ENCODE measurements at regions not wholly inside any gene's neighbourhood (a gene's known extent, or its start where the extent isn't known, plus 50 kb on each side); places are given as distances from the start of the nearest gene placed in this dataset.

- H3K4me1 Mint-ChIP-seq (ENCODE audit: low read depth, unreplicated experiment), result no peaks in the 10 kb centered on the region
- no TSS peak for BruUV-seq (replicated peaks)
- intact Hi-C loops (cut with micrococcal nuclease; ENCODE audit: unreplicated experiment), result no loop called here
Observed at GRCh38 chr1:199510314-199510713, 517.2 kb upstream of the NR5A2 start.

DNA sequence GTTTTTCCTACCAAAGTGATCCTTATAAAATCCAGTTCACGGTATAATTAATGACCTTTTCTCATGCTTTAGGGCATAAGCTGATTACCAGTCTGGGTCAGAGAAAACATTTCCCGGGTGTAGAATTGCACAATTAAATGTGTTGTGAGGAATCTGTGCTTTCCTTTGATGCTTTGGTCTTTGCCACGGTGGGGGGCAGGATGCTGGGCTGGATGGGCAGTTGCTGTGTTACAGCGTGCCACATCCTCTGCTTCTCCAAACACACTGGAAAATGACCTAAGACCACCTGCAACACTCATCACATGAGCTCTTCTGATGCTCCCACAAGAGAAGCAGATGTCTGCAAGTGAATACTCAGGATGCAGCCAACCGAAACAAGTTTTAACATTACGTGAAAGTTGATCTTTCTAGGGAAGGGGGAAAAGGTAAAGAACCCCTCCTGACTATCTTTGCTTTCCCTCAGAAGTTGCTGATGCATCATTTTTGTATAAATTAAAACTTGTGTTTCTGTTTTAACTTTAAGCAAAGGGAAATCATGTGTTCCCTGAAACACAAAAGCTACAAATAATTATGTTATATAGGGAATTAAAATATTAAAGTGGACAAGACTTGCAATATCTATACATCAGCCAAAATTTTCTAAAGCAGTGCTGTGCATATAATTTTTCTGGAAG is 515.3 kb upstream of the NR5A2 start:
- no peak overlapping the region for H3K4me3 Mint-ChIP-seq (ENCODE audit: unreplicated experiment)
- no peak overlapping the region for H3K27ac Mint-ChIP-seq (ENCODE audit: unreplicated experiment)
- no peaks in the 10 kb centered on the region for H3K9me3 ChIP-seq
- no peak for TF ChIP-seq CTCF (IDR thresholded peaks at IDR 0.05; ENCODE audit: insufficient read depth in 1 of 2, low read depth in 1 of 2, low read length in 1 of 2, severe bottlenecking in 1 of 2, unreplicated experiment in 1 of 2)
- H3K4me1 Mint-ChIP-seq (ENCODE audit: low read depth, unreplicated experiment), result no peaks in the 10 kb centered on the region
- H3K9me3 Mint-ChIP-seq (ENCODE audit: unreplicated experiment), result no peaks in the 10 kb centered on the region
- no peaks in the 10 kb centered on the region; the same call in 1 of the 2 replicates for H3K4me1 ChIP-seq
- no peaks in the 10 kb centered on the region for H3K36me3 ChIP-seq (ENCODE audit: control insufficient read depth, insufficient read depth, low read length)
- intact Hi-C loops (cut with micrococcal nuclease; ENCODE audit: unreplicated experiment), result no loop called here
- H3K27me3 Mint-ChIP-seq (ENCODE audit: insufficient read depth, unreplicated experiment), result no peaks in the 10 kb centered on the region
- no peak overlapping the region for H3K4me3 ChIP-seq (ENCODE audit: low read depth, low read length)
- CTCF ChIA-PET, result no interaction called here
- no peaks in the 10 kb centered on the region for H3K36me3 Mint-ChIP-seq (ENCODE audit: insufficient read depth, unreplicated experiment)
- POLR2A ChIA-PET, result no interaction called here
- no peaks in the 10 kb centered on the region for H3K27me3 ChIP-seq (replicated peaks; ENCODE audit: control insufficient read depth, insufficient read depth, low read length)
- DNase-seq, result no peak
- no TSS peak for BruUV-seq (replicated peaks)

More at GRCh38 chr1:199510314-199510713, 517.2 kb upstream of the NR5A2 start:
- CTCF ChIA-PET, result no interaction called here
- no peak for DNase-seq
- H3K27me3 ChIP-seq (replicated peaks; ENCODE audit: control insufficient read depth, insufficient read depth, low read length), result no peaks in the 10 kb centered on the region
- Mint-ChIP-seq H3K4me3 (ENCODE audit: unreplicated experiment) (no peak overlapping the region), H3K36me3 (ENCODE audit: insufficient read depth, unreplicated experiment) (no peaks in the 10 kb centered on the region), H3K27ac (ENCODE audit: unreplicated experiment) (no peak overlapping the region), H3K9me3 (ENCODE audit: unreplicated experiment) (no peaks in the 10 kb centered on the region), H3K27me3 (ENCODE audit: insufficient read depth, unreplicated experiment) (no peaks in the 10 kb centered on the region)
- no peaks in the 10 kb centered on the region for H3K9me3 ChIP-seq
- no peak overlapping the region for H3K4me3 ChIP-seq (ENCODE audit: low read depth, low read length)
- no peaks in the 10 kb centered on the region for H3K36me3 ChIP-seq (ENCODE audit: control insufficient read depth, insufficient read depth, low read length)
- POLR2A ChIA-PET, result no interaction called here
- no peak for TF ChIP-seq CTCF (IDR thresholded peaks at IDR 0.05; ENCODE audit: insufficient read depth in 1 of 2, low read depth in 1 of 2, low read length in 1 of 2, severe bottlenecking in 1 of 2, unreplicated experiment in 1 of 2)
- no peaks in the 10 kb centered on the region; the same call in 1 of the 2 replicates for H3K4me1 ChIP-seq

GRCh38 chr1:199515261-199515660 is 512.2 kb upstream of the NR5A2 start:
- H3K36me3 Mint-ChIP-seq (ENCODE audit: insufficient read depth, unreplicated experiment), result no peaks in the 10 kb centered on the region
- Histone ChIP-seq H3K27me3 (replicated peaks; ENCODE audit: control insufficient read depth, insufficient read depth, low read length) (no peaks in the 10 kb centered on the region), H3K4me3 (ENCODE audit: low read depth, low read length) (no peak overlapping the region), H3K4me1 (no peaks in the 10 kb centered on the region), H3K9me3 (no peaks in the 10 kb centered on the region), H3K36me3 (ENCODE audit: control insufficient read depth, insufficient read depth, low read length) (no peaks in the 10 kb centered on the region)
- no peak for TF ChIP-seq CTCF (IDR thresholded peaks at IDR 0.05; ENCODE audit: insufficient read depth in 1 of 2, low read depth in 1 of 2, low read length in 1 of 2, severe bottlenecking in 1 of 2, unreplicated experiment in 1 of 2)
- intact Hi-C loops (cut with micrococcal nuclease; ENCODE audit: unreplicated experiment), result no loop called here
- no peak overlapping the region for H3K27ac Mint-ChIP-seq (ENCODE audit: unreplicated experiment)
- ChIA-PET CTCF (no interaction called here), POLR2A (no interaction called here)
- no peak overlapping the region for H3K4me3 Mint-ChIP-seq (ENCODE audit: unreplicated experiment)
- no peak for DNase-seq
- no peaks in the 10 kb centered on the region for H3K27me3 Mint-ChIP-seq (ENCODE audit: insufficient read depth, unreplicated experiment)
- H3K9me3 Mint-ChIP-seq (ENCODE audit: unreplicated experiment), result no peaks in the 10 kb centered on the region
- no TSS peak for BruUV-seq (replicated peaks)
- no peaks in the 10 kb centered on the region for H3K4me1 Mint-ChIP-seq (ENCODE audit: low read depth, unreplicated experiment)

Data from Caco-2 (cell line).